Activated naive CD4-positive, alpha-beta T cell treated with Interleukin-2 at 50 U/mL for 16 hours (primary cell): ENCODE measurements at regions not wholly inside any gene's neighbourhood (a gene's known extent, or its start where the extent isn't known, plus 50 kb on each side); places are given as distances from the start of the nearest gene placed in this dataset.
A peak's percentile ranks its signal among the peaks of the same experiment; 100 is the strongest.

Source experiments
- DNase-seq: peaks from one replicate; pipeline ENCODE4 v3.0.0-alpha.2; 2020

- DNase-seq: no peak
These were observed 64.6 kb upstream of the KLF9 start for GRCh38 chr9:70478963-70479641.

- DNase-seq: no peak
These were observed 63.5 kb upstream of the KLF9 start for GRCh38 chr9:70477907-70478480.

GRCh38 chr9:70477146-70477745 lies 62.8 kb upstream of the KLF9 start:
- no peak for DNase-seq

GRCh38 chr9:70475211-70475610 lies 60.8 kb upstream of the KLF9 start:
- DNase-seq: no peak

GRCh38 chr9:70474413-70474812 lies 60.0 kb upstream of the KLF9 start:
- no peak for DNase-seq

- DNase-seq: no peak
These were observed 58.1 kb upstream of the KLF9 start for GRCh38 chr9:70472268-70473249.

GRCh38 chr9:70470050-70471015 lies 55.9 kb upstream of the KLF9 start:
- no peak for DNase-seq

- no peak for DNase-seq
These were observed 53.8 kb upstream of the KLF9 start for GRCh38 chr9:70468291-70468690.

GRCh38 chr9:70466976-70467561 lies 52.6 kb upstream of the KLF9 start:
- peak; percentile 32 for DNase-seq

- DNase-seq: no peak
These were observed 51.4 kb upstream of the KLF9 start for GRCh38 chr9:70465904-70466303.

- no peak for DNase-seq
These were observed 50.9 kb upstream of the KLF9 start for GRCh38 chr9:70465398-70465797.
